ENCODE measurements at regions not wholly inside any gene's neighbourhood (a gene's known extent, or its start where the extent isn't known, plus 50 kb on each side); places are given as distances from the start of the nearest gene placed in this dataset.

GRCh38 chr11:71076525-71077304 lies 175.7 kb downstream of the SHANK2 start:
- no peak overlapping the region for H2AFZ ChIP-seq (ENCODE audit: low read depth, low read length)
- H3K4me1 Mint-ChIP-seq (ENCODE audit: low read depth, unreplicated experiment) = no peaks in the 10 kb centered on the region

GRCh38 chr11:71075871-71076420 lies 176.4 kb downstream of the SHANK2 start:
- no peak overlapping the region for H3K9ac ChIP-seq (ENCODE audit: low read length)
- no peaks in the 10 kb centered on the region for H3K27me3 ChIP-seq (ENCODE audit: insufficient read depth, low read length)
- Mint-ChIP-seq H3K27ac (ENCODE audit: unreplicated experiment) (no peak overlapping the region), H3K27me3 (ENCODE audit: low read depth, unreplicated experiment) (peaks cover 14% of the 10 kb centered on the region), H3K36me3 (ENCODE audit: low read depth, unreplicated experiment) (no peaks in the 10 kb centered on the region), H3K4me1 (ENCODE audit: low read depth, unreplicated experiment) (no peaks in the 10 kb centered on the region), H3K4me3 (ENCODE audit: unreplicated experiment) (no peak overlapping the region), H3K9me3 (ENCODE audit: unreplicated experiment) (peaks cover 3% of the 10 kb centered on the region)
- H4K20me1 ChIP-seq (ENCODE audit: insufficient read depth, low read length) = no peaks in the 10 kb centered on the region
- no peaks in the 10 kb centered on the region for H3K4me1 ChIP-seq (ENCODE audit: insufficient read depth, low read length)
- H3K79me2 ChIP-seq (ENCODE audit: insufficient read depth, low read length) = no peaks in the 10 kb centered on the region
- no peak overlapping the region for H3K4me2 ChIP-seq (ENCODE audit: low read length)
- no peak overlapping the region for H3K27ac ChIP-seq (ENCODE audit: low read depth, low read length)
- H3K4me3 ChIP-seq (ENCODE audit: insufficient read depth, low read depth, low read length) = no peak overlapping the region
- DNase-seq (ENCODE audit: low read depth) (no peak), FAIRE-seq (no peak)
- H2AFZ ChIP-seq (ENCODE audit: low read depth, low read length) = no peak overlapping the region
- TF ChIP-seq CTCF (IDR thresholded peaks at IDR 0.05; ENCODE audit: insufficient read depth, low read depth, low read length) (no peak), EZH2 (IDR thresholded peaks at IDR 0.05; ENCODE audit: insufficient read depth, low read length) (no peak)
- H3K36me3 ChIP-seq (ENCODE audit: insufficient read depth, low read length) = no peaks in the 10 kb centered on the region
- H3K9me3 ChIP-seq (ENCODE audit: insufficient read depth, low read depth, low read length) = peaks cover 3% of the 10 kb centered on the region

More at GRCh38 chr11:71076525-71077304, 175.7 kb downstream of the SHANK2 start:
- Histone ChIP-seq H3K9me3 (ENCODE audit: insufficient read depth, low read depth, low read length) (peaks cover 3% of the 10 kb centered on the region), H3K9ac (ENCODE audit: low read length) (no peak overlapping the region), H3K27me3 (ENCODE audit: insufficient read depth, low read length) (no peaks in the 10 kb centered on the region), H4K20me1 (ENCODE audit: insufficient read depth, low read length) (no peaks in the 10 kb centered on the region), H3K4me1 (ENCODE audit: insufficient read depth, low read length) (no peaks in the 10 kb centered on the region), H3K4me2 (ENCODE audit: low read length) (no peak overlapping the region), H3K27ac (ENCODE audit: low read depth, low read length) (no peak overlapping the region), H3K36me3 (ENCODE audit: insufficient read depth, low read length) (no peaks in the 10 kb centered on the region), H3K4me3 (ENCODE audit: insufficient read depth, low read depth, low read length) (no peak overlapping the region), H3K79me2 (ENCODE audit: insufficient read depth, low read length) (no peaks in the 10 kb centered on the region)
- peaks cover 3% of the 10 kb centered on the region for H3K9me3 Mint-ChIP-seq (ENCODE audit: unreplicated experiment)
- DNase-seq (ENCODE audit: low read depth) = no peak
- H3K36me3 Mint-ChIP-seq (ENCODE audit: low read depth, unreplicated experiment) = no peaks in the 10 kb centered on the region
- TF ChIP-seq EZH2 (IDR thresholded peaks at IDR 0.05; ENCODE audit: insufficient read depth, low read length) (no peak), CTCF (IDR thresholded peaks at IDR 0.05; ENCODE audit: insufficient read depth, low read depth, low read length) (no peak)
- H3K27ac Mint-ChIP-seq (ENCODE audit: unreplicated experiment) = no peak overlapping the region
- FAIRE-seq = no peak
- no peak overlapping the region for H3K4me3 Mint-ChIP-seq (ENCODE audit: unreplicated experiment)
- peaks cover 9% of the 10 kb centered on the region for H3K27me3 Mint-ChIP-seq (ENCODE audit: low read depth, unreplicated experiment)
